ENCODE measurements at regions not wholly inside any gene's neighbourhood (a gene's known extent, or its start where the extent isn't known, plus 50 kb on each side); places are given as distances from the start of the nearest gene placed in this dataset.
"Not testable (repeated sequence)": the region's sequence is repeated elsewhere in the genome, so short reads cannot be mapped to it uniquely, and the experiment has no call there.

DNA sequence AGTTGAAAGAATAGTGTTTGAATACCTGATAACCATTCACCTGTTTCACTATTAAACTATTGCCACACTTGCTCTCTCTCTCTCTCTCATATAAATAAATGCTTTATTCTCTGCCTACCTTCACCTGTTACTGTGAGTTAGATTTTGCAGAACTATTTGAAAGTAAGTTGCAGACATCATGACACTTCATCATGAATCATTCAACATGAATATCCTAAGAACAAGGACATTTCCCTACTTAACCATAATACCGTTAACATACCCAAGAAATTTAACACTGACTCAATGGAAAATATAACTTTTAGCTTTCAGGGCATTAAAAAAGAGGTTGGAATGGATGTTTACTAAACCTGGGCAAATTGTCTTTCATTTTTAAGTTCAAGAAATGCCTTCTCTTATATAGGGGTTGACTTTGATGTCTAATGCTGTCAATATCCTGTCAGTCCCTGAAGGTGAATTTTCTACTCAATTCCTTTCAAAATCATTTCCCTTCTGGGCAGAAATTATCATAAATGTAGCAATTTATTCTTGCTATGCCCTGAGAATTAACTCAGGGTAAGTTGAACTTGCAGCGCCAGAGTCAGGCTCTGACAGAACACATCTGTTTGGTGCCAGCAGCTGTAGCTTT, 582.6 kb upstream of the TLE4 start:
- DNase-seq: no peak

DNA sequence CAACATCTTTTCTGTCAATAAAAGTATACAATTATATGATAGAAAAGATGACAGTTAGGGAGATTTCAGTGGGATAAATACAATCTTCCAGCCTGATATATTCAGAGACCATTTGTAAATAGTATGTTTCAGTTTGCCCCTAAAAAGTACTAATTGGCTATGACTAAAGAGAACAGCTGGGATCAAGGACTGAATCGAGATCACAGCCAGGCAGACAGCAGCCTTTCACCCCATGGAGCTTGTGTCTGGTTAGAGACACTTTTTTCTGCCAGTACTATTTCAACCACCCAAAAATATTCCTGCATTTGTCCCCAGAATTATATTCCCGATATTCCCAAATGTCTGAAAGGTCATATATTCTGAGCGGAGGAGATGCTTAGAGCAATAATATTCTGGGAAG, 577.3 kb upstream of the TLE4 start:
- DNase-seq: no peak

DNA sequence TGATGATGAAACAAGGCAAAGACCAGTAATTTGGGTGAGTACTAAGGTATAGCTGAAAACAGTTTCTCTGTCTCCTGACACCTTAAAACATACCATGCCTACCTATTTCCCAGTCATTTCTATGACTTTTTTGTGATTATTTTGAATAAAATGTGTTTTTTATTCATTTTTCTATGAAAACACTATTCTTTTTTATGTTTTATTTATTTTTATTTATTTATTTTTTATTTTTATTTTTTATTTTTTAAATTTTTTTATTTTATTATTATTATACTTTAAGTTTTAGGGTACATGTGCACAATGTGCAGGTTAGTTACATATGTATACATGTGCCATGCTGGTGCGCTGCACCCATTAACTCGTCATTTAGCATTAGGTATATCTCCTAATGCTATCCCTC, 576.8 kb upstream of the TLE4 start:
- DNase-seq: not testable (repeated sequence)

DNA sequence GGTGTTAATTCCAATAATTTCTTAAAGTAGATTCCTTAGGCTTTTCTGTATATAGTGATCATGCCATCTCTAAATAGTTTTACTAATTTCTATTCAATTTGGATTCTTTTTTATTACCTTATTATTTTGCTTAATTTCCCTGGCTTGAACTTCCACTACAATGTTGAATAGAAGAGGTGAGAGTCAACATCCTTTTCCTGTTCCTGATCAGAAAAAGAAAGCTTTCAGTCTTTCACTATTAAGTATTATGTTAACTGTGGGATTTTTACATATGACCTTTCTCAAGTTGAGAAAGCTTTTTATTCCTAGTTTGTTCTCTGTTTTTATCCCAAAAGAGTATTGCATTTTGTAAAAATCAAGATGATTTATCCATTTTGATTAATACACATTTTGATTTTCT, 574.5 kb upstream of the TLE4 start:
- no peak for DNase-seq

DNA sequence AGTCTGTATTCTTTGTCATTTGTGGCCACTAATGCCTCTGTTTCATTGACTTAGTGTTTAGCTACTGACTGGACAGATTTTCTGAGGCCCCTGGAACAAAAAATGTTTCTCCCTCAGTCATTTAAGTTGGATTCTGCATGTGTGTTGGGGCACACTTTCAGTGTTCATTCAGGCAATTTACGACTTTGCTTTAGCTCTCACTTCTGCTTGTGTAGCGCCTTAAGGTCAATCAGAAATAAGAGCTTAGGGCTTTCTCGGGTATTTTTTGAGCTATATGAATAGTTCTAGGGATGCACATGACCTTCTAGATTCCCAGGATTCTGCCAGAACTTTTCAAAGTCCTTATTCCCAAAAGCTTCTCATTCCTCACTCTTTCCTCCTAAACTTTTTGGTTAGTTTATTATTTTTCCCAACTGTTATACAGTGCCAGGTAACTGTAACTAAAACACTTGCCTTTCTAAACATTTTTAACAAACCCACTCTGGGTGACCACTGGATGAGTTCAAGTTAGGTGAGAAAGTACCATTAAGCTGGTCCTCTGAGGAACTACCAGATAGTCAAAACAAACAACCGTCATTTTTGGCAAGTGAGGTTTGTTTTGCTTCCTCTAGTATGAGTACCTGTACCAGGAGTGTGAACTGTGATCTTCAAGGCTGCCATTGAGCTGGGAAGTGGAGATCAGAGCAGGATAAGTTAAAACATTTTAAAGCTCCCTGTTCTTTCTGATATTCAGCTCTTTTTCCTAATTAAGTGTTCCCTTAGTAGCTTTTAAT, 571.3 kb upstream of the TLE4 start:
- DNase-seq: no peak

DNA sequence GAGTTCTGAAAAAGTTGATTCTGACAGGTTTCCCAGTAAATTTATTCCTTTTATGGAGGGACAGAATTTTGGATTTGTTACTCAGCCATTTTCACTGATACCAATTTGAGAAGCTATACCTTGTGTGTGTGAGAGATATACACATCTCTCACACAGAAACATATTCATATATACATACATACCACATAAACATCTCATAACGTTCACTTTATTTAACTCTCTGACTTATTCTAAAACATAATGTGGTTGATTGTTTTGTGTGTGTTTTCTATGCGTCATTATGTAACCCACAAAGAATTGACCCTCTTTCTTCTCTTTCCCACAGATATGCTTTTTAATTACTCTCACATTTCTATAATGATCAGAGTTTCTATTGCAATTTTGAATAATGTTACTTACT, 570.8 kb upstream of the TLE4 start:
- DNase-seq: no peak

DNA sequence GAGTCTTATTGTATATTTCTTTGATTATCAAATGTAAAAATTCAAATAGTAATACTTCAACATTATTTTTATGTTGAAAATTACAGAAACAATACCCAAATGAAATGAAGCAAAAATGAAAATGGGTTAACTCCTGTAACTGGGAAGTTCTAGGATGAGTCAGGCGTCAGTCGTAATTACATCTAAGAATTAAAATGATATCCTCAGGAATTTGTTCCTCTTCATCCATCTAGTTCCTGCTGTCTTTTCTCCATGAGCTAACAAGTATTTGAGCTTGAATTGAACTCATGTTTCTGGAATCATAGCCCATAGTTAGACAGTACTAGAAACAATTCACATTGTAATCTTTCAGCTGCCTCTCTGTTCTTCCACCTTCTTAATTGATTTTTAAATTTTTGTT, 568.3 kb upstream of the TLE4 start:
- DNase-seq: no peak

DNA sequence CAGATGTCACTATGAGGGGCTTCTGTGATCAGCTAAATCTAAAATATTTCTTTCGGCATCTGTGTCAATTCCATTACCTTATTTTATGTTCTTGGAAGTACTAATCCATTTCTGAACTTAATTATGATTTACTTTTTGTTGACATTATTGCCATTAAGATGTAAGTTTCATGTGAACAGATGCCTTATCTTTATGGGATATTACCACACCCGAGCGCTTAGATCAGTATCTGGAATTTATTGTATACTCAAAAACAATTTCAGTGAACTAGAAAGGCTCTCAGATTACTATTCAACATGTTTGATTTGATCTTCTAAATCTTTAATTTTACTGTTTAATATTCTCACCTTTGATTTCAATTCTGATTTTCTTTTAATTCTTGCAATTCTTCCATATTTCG, 567.7 kb upstream of the TLE4 start:
- DNase-seq: no peak

DNA sequence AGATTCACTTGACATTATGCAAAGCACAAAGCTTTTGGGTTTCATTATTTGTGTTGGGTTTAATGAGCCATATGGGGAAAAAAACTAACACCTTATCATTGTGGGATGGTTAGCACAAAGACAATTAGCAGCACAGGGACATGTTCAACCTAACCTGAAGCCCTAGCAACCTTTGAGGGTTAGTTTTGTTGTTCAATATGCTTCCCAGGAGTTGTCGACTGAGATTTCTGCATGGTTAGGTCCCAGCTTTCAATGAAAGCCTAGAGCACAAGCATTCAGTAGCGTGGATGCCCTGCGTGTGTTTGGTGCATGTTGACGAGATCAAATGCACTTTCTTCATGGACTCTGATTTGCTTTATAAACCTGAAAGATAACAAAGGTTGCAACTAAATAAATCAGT, 565.2 kb upstream of the TLE4 start:
- DNase-seq: no peak

DNA sequence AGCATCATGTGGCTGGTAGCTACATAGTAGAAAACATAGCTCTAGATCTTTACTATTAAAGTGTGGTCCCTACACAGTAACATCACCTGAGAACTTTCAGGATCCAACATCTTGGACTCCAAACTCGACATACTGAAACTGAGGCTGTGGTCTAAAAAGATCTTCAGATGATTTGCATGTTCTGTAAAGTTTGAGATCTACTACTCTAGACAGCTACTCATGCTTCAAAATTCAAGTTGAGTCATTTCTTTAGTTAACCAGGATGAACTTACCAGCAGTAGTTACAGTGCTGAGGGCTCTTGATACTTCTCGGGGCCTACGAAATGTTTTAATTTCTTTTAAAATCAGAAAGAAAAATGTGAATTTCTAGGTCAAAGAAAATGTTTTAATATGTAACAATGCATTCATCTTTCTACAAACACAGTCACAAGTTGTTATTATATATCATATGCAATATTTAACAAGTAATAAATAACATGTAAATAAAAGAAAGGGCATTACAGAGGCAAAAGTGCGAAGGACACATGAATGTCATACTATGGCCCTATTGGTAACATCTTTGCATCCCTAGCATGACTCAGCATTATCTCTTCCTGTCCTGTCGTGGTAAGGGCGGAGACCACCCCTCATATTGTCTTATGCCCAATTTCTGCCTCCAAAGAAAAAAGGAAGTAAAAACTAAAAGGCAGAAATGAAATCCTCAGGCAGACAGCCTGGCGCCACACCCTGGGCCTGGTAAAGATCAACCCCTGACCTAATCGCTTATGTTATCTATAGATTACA, 563.9 kb upstream of the TLE4 start:
- no peak for DNase-seq

DNA sequence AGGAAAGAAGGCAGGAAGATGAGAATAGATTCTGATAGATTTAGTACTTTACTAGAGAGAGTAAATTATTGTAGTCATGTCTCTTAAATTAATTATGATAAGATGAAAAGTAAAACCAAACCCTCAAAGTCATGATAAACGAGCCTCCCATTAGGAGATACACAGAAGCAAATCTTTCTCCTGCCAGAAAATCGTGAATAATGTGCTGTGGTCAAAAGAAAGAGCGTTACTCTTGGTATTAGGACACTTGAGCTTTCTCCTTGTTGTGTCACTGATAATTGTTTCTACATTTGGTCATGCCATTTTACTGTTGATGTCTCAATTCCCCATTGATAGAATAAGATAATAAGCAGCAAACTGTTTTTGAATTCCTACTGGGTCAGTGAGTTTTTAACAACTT, 562.8 kb upstream of the TLE4 start:
- DNase-seq: no peak

DNA sequence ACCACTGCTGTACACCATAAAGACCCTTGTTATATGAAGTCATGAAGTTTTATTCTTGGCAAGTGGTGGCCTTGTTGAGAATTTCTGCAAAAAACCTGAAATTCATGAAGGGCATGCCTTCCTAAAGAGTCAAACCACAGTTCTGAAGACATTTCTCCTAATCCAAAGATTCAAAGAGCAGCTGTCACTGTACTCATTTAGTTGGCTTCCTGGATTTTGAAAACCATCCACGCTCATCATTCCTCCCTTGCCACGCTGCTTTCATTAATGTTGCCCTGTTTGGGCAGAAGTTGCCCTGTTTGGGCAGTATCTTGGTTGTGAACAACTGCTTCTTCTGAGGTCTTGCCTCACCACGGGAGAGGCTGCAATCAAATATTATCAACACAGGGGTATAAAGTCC, 560.3 kb upstream of the TLE4 start:
- no peak for DNase-seq

DNA sequence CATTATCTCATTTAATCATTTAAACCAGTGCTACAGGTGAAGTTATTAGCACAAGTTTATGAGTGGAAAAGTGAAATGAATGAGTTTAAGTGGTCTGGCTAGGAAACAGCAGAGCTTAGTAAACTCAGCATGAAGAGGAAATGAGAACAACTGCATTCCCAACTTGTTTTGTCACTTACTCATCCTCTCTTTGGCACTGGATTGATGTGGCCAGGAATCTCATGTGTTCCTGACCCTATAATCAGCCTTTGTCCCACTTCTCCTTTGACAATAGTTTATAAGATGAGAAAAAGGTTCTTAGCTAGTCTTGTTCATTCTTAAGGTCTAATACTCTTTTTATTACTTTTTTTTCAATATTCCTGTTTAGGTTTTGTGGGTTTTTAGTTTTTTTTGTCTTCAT, 559.2 kb upstream of the TLE4 start:
- DNase-seq: no peak

DNA sequence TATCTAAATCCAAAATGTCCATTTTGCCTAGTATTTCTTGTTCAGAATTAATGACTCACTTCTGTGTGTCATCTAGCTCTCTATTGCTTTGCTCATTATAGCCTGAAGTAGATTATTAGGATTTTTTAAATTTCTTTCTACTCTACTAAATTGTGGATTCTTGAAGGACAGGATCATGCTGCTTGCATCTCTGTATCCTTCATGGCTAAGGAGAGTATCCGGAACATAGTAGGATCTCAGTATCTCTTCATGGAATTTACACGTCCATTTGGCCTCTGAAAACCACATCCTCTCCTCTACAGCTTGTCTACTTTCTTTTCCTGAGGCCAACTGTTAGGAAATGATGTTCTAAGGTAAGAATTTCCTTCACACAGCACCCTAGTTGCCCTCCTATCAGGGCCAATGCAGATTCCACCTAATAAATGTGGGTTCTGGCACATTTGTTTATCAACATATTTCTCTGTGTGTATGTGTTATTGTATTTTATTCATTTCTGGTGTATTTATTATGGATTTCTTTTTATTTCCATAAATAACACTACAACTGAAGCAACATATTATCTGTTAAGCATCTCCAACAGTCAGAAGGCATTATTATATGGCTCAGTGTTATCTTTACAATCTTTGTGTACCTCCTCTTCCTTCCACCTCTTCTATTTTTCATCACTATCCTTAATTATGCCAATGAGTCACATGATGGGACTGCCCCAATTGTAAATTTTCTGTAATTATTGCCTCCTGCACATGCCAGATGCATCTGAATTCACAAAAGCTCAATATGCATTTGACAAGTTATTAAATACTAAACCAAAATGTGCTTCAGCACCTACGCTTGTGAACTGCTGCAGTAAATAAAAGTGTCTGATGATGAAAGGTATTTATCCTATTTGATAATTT, 557.8 kb upstream of the TLE4 start:
- DNase-seq: no peak

DNA sequence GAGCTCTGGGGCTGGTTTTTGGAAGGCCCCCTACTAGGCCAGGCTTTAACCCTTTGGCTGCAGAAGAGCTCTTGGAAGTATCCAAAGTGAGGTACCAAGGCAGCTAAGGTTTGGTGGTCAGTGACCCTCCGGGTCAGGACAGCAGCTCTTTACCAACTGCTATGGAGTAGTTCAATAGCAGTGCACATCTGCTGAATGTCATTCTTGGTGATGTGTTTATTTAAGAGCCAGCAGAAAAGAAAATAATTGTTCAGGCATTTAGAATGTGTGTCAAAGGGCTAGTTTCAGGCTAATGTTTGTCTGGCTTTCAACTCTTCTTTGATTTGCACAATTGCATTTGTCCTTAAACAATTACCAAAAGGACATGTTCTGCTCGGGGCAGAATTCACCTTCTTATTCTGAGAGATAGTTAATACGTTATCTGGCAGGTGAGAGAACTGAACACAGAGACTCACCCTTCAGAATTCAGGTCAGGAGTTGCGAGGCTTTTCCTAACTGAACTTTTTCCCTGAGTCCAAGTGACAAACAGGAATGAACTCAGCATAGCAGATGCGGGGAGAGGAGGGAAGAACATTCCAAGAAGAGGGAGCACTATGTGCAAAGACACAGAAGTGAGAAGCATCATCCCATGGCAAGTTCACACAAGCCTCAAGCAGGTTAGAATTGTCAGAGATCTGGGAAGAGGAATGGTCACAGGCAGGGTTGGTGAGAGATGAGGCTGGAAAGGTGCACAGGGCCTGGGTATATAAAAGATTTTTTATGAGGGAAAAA, 556.7 kb upstream of the TLE4 start:
- no peak for DNase-seq

DNA sequence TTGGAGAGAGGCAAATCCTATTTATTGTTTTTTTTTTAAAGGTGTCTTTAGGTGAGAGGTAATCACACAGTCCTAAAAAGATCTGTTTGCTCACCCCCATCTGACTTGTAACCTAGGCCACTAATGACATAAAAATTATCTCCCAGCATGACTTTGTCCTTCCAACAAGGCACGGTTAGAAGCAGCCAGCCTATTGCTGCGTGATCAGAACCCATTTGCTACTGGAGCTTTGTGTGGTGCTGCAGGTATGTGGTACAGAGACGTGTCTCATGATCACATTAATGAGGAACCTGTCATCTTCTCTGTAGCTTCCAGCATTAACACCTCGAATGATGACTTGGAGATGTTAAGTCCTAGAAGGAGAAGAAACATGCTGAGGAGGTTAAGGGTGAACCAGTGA, 555.8 kb upstream of the TLE4 start:
- DNase-seq: no peak

DNA sequence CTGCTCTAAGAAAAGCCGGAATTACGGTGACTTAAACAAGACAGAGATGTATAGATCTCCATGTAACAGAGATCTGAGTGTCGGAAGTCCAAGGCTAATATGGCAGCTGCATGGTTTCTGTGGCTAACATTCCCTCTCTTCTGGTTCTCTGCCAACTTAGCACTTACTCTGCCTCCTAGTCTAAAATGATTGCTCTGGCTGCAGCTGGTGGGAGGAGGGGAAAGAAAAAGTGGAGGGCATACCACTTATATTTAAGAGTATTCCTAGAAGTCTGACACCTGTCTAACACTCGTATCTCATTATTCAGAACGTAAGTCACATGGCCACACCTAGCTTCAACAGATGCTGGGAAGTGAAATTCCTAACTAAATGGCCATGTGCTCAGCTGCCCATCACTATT, 551.5 kb upstream of the TLE4 start:
- no peak for DNase-seq

DNA sequence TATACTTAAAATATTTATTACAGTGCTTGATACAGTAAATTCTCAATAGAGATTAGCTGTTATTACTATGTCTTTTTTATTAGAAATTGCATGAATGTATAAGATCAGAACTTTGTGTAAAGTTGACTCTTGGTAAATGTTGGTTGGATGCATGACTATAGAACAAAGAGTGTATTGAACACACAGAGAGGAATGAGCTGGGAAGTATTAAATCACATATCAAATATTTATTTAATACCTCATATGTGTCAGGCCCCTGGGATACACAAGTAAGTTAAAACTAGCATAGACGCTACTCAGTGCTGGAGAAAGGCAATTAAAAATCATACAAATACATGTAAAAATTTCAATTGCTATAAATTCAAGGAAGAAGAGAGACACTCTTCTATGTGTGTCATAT, 550.7 kb upstream of the TLE4 start:
- no peak for DNase-seq

DNA sequence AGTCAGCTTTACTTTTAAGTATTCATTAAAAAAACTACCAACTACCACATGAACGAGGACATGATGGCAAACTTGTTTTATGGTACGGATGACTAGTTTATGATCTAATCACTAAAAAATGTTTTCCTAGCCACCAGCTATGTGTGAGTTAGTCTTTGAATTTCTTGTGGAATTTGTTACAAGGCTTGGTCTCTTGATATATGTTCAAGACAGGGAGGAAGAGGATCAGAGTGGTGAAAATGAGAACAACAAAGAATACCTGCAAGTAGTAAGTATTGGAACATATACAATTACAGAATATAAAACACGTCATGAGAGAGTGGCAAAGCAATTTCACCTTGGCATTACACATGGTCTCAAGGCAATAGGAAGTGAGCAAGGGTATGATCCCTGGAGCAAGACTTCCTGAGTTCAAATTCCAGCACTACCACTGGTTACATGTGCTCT, 548.6 kb upstream of the TLE4 start:
- DNase-seq: no peak

DNA sequence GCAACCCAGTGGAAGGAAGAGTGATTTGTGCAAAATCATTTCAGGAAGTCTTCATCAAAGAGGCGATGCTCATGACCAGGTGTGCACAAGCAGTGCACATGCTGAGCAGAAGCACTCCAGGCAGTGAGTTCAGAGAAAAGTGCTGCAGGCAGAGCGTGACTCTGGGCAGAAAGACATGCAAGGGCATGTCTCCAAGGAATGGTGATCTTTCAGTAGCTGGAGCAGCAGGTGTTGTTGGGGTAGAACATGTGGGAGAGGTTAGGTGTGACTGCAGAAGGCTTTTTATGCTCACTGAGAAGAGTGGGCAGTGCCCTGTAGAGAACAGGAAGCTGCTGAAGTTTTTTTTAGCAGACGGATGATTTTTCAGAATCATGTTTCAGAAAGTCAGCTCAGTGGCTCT, 545.4 kb upstream of the TLE4 start:
- DNase-seq: no peak

DNA sequence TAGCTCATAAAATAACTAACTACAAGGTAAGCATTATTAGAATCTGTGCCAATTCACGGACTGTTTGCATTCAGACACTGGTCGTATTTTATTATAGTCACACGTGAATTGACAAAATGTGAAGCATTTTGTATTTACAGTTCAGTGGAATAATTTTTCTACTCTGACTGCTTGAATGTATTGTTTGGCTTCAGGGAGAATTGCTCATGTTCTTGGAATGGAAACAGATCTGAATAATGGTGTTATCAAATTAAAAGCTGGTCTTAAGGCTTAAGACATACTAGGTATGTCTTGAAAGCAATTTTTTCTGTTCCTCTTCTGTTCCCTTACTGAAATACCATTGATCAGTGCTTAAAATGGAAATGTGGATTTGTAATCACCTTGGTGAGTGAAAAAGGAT, 543.7 kb upstream of the TLE4 start:
- DNase-seq: no peak

DNA sequence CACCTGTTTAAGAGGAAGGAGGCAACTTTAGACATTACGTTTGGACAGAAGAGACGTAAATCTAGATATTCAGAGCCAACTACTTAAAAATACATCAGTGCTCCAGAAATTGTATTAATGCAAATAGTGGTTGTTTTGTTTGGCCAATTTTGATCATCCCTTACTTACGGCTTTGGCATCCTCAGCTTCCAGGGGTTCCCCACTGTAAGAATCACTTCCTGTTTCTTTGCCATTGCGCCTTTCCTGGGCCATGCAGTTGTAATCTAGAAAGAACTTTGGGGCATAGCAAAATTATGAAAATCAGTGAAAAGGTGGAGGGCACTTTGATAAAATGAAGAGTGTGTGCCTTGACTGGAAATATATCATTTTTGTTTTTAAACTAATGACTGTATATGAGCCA, 537.2 kb upstream of the TLE4 start:
- no peak for DNase-seq
